ENCODE measurements at regions not wholly inside any gene's neighbourhood (a gene's known extent, or its start where the extent isn't known, plus 50 kb on each side); places are given as distances from the start of the nearest gene placed in this dataset.

- no peak for DNase-seq
These were observed 156.6 kb upstream of the LHCGR start for GRCh38 chr2:48912110-48912509.

GRCh38 chr2:48910961-48911360 is 155.4 kb upstream of the LHCGR start:
- DNase-seq: no peak

GRCh38 chr2:48906633-48907032 is 151.1 kb upstream of the LHCGR start:
- DNase-seq: peak; percentile 35

GRCh38 chr2:48905696-48906095 is 150.2 kb upstream of the LHCGR start:
- DNase-seq: no peak

GRCh38 chr2:48902521-48902920 is 147.0 kb upstream of the LHCGR start:
- DNase-seq: no peak

- DNase-seq: no peak
These were observed 145.9 kb upstream of the LHCGR start for GRCh38 chr2:48901416-48901815.

GRCh38 chr2:48901015-48901343 is 145.5 kb upstream of the LHCGR start:
- no peak for DNase-seq

GRCh38 chr2:48900321-48901014 is 144.9 kb upstream of the LHCGR start:
- no peak for DNase-seq

- no peak for DNase-seq
These were observed 141.3 kb upstream of the LHCGR start for GRCh38 chr2:48896870-48897269.

- DNase-seq: no peak
These were observed 135.1 kb upstream of the LHCGR start for GRCh38 chr2:48890454-48891131.

- no peak for DNase-seq
These were observed 132.5 kb upstream of the LHCGR start for GRCh38 chr2:48888066-48888465.

- no peak for DNase-seq
These were observed 131.4 kb upstream of the LHCGR start for GRCh38 chr2:48886919-48887318.

- no peak for DNase-seq
These were observed 130.3 kb upstream of the LHCGR start for GRCh38 chr2:48885841-48886240.

- no peak for DNase-seq
These were observed 128.1 kb upstream of the LHCGR start for GRCh38 chr2:48883661-48884060.

- DNase-seq: no peak
These were observed 118.8 kb upstream of the LHCGR start for GRCh38 chr2:48874282-48874681.

GRCh38 chr2:48873666-48874065 is 118.1 kb upstream of the LHCGR start:
- DNase-seq: no peak

GRCh38 chr2:48870942-48871341 is 115.4 kb upstream of the LHCGR start:
- no peak for DNase-seq

GRCh38 chr2:48870503-48870902 is 115.0 kb upstream of the LHCGR start:
- DNase-seq: no peak

GRCh38 chr2:48865704-48866103 is 110.2 kb upstream of the LHCGR start:
- DNase-seq: no peak

GRCh38 chr2:48860380-48860779 is 104.9 kb upstream of the LHCGR start:
- DNase-seq: no peak

- DNase-seq: no peak
These were observed 101.1 kb upstream of the LHCGR start for GRCh38 chr2:48856657-48857056.

GRCh38 chr2:48856144-48856543 is 100.6 kb upstream of the LHCGR start:
- DNase-seq: no peak

- DNase-seq: no peak
These were observed 99.6 kb upstream of the LHCGR start for GRCh38 chr2:48855142-48855541.

- DNase-seq: no peak
These were observed 99.2 kb upstream of the LHCGR start for GRCh38 chr2:48854681-48855080.

- no peak for DNase-seq
These were observed 97.4 kb upstream of the LHCGR start for GRCh38 chr2:48852938-48853337.
